ENCODE measurements at regions not wholly inside any gene's neighbourhood (a gene's known extent, or its start where the extent isn't known, plus 50 kb on each side); places are given as distances from the start of the nearest gene placed in this dataset.

- DNase-seq, result no peak
Observed at GRCh38 chr12:25716842-25717241, 163.8 kb upstream of the LMNTD1 start.

DNA sequence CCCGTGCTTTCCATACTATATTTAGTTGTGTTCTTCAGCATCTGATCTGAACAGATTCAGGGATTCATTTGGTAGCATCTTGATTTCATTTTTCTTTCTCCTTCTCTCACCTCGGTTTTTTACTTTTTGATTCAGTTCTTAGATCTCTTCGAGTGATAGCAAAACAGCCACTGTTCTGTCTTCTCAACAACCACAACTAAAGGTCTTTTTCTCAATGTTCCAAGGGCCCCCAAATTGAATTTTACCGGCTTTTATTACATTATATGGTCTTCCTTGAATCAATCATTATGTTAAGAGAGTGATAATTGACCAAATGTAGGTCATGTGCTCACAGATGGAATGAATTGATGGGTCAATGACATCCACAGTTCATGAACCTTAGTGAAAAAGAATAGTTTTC, 164.5 kb upstream of the LMNTD1 start:
- DNase-seq, result no peak

DNA sequence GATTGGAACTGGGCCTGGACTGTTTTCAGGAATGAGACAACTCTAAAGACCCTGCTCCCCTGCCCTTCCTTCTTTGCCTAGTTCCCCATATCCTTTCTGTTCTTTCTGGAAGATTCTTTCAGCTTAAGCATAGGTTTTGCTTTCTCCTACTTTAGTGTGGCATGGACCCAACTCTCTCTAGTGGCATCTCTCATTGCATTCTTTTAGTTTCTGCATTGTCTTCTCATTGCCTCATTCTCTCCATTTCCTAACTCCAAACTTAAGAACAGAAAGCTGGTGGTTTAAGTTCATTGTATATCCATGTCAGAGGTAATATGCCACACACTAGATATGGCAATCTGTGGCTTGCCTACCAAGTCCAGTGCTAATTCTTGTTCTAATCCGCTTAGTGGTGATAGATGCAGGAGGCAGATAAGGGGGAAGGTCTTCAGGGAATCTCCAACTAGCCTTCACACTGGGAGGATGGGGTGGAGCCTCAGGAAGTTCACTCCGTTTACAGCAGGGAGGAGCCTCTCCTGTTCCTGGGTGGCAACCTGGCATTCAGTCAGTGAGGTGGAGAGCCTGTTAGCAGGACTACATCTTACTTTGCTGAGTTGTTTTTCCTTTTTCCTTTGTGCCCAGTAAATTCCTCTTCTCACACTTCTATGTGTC, 165.1 kb upstream of the LMNTD1 start:
- DNase-seq, result no peak

- DNase-seq, result no peak
Observed at GRCh38 chr12:25719505-25719904, 166.4 kb upstream of the LMNTD1 start.

GRCh38 chr12:25723336-25723735, 170.3 kb upstream of the LMNTD1 start:
- no peak for DNase-seq

GRCh38 chr12:25723921-25724491, 170.9 kb upstream of the LMNTD1 start:
- no peak for DNase-seq

DNA sequence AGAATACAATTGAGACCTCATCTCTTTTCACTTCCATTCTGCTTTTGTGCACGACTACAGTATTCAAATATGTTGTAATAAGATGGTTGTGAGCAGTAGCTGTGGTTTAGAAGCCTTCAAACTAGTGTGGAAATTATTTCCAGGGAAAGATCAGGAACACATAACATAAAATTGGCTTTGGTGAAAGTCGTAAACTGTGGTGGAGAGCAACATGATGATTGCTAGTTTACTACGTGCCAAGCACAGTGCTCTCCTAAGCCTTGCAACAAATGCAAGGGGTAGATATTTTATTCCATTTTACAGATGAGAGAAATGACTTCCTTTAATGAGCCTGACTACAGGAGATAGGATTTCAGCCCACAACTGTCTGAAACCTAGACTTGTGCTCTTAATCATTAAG, 172.4 kb upstream of the LMNTD1 start:
- DNase-seq, result no peak

DNA sequence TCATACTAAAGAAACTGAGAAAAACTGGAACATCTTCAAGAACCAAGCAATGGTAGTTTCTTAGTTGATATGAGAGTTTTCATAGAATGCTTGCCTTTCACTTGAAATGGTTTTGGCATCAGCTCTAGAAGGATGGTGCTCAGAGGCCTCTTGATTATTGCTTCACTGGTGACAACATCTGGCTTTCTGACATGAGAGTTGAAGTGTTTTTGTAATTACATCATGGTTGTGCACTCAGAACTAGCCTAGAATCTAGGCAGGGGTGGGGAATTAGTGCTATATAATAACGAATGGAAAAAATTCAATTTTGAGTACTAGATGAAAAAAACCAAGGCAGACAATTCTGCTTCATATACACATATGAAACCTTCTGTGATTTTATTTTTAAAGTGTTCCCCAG, 172.8 kb upstream of the LMNTD1 start:
- no peak for DNase-seq

- DNase-seq, result no peak
Observed at GRCh38 chr12:25728056-25728595, 175.0 kb upstream of the LMNTD1 start.

GRCh38 chr12:25730489-25731349, 177.6 kb upstream of the LMNTD1 start:
- DNase-seq, result no peak

- no peak for DNase-seq
Observed at GRCh38 chr12:25733541-25733940, 180.5 kb upstream of the LMNTD1 start.

DNA sequence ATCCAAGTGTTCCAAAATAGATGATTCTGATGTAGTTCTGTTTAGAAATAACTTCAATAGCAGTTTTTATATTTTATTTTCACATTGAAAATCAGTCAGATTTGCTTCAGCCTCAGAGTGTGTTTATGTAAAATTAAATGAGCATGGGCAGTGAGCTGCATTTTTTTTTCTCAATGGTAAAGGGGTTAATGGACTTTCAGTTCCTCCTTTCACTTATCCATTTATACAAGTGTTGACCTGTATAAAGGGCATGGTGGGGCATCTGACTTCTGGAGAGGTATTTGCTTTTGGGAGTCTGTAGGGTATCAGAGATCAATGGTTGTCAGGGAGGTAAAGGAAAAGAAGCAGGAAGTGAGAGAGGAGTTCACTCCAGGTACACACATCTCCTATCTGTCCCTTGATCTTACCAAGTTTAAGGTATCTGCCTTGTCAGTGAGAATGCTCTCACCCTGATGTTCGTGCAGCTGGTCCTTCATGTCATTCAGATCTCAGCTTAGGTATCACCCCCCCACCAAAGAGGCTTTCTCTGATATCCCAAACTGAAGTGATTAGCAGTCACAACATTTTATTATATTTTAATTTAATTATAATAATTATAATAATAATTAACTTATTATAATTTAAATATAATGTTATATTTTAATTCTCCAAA, 181.6 kb upstream of the LMNTD1 start:
- DNase-seq, result no peak

DNA sequence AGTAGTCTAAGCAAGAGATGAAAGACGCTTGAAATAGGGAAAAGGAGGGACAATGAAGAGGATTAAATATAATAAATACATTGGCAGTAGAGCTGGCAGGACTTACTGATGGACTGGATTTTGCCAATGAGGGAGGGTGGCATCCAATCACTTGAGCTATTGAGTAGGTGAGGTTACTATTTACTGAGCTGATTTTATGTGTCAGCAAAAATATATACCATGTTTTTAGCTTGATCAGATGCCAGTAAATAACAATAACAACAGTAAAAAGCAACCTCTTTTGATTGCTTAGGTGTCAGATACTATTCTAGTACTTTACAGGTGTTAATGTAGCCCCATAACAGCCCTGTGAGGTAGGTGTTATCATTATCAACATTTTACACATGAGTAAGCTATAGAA, 187.5 kb upstream of the LMNTD1 start:
- no peak for DNase-seq

- no peak for DNase-seq
Observed at GRCh38 chr12:25741917-25742316, 188.8 kb upstream of the LMNTD1 start.

GRCh38 chr12:25743679-25744215, 190.7 kb upstream of the LMNTD1 start:
- DNase-seq, result no peak

DNA sequence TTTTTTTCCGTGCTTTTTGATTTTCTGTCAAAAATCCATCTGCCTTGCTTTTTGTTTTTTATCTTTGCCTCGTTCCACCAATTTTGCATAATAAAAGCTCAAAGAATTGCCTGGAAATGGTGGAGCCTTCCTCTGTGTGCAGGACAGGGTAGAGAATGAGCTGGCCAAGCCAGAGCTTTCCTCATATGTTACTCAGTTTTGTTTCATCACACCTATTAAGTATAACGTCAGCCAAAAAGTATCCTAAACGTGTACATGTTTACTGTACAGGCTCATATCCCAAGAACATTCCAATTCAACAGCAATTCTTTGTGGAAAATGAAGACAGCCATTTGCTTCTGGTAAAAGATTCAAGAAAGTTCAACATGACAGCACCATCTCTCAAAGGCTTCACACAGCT, 191.2 kb upstream of the LMNTD1 start:
- no peak for DNase-seq

- DNase-seq, result no peak
Observed at GRCh38 chr12:25745281-25745680, 192.2 kb upstream of the LMNTD1 start.

DNA sequence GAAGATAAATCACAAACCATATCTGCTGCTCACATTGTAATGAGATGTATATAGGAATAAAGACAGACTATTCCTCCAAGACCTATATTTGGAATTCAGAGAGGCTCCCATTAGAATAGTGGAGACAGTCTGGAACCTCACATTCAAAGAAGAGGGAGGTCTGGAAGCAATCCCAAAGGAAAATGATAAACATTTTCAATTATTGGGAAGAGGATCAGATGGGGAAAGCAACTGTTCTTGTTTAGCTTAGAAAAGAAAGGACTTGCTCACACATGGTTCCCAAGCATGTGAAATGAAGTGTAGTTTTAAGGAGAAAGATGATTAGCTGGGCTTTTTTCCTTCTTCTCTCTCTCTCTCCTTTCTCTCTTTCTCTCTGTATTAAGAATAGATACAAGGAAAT, 193.0 kb upstream of the LMNTD1 start:
- DNase-seq, result no peak

GRCh38 chr12:25752710-25753309, 199.7 kb upstream of the LMNTD1 start:
- DNase-seq, result no peak

GRCh38 chr12:25755136-25755970, 202.3 kb upstream of the LMNTD1 start:
- no peak for DNase-seq

GRCh38 chr12:25755971-25756260, 202.6 kb upstream of the RASSF8 start:
- DNase-seq, result no peak

All from activated CD4-positive, alpha-beta T cell treated with anti-CD3 and anti-CD28 coated beads for 48 hours (primary cell).